PFSK-1 (cell line): ENCODE measurements at regions not wholly inside any gene's neighbourhood (a gene's known extent, or its start where the extent isn't known, plus 50 kb on each side); places are given as distances from the start of the nearest gene placed in this dataset.

Experiments used
- FOXP2 ChIP-seq: optimal IDR thresholded peaks from 2 replicates; pipeline ENCODE3; 2011; ENCODE audit warnings: borderline replicate concordance, control low read depth, inconsistent platforms; ENCODE audit not compliant: insufficient read depth; ENCODE audit errors: extremely low read length, extremely low read depth
- POLR2AphosphoS5 ChIP-seq: IDR thresholded peaks from 2 replicates; pipeline ENCODE4 v1.6.1; 2012; ENCODE audit warnings: low read depth, mild to moderate bottlenecking, control low read depth, low read length, moderate library complexity
- REST ChIP-seq, 2 experiments: IDR thresholded peaks; 2 replicates each; pipeline versions ENCODE4 v1.6.1 to v1.8.0; 2011 to 2012; ENCODE audit warnings: low read depth in 2 of 2, low read length in 2 of 2, control low read depth in 1 of 2, inconsistent platforms in 1 of 2, mild to moderate bottlenecking in 1 of 2, moderate library complexity in 1 of 2; ENCODE audit not compliant: insufficient read depth in 1 of 2
- SIN3A ChIP-seq: IDR thresholded peaks from 2 replicates; pipeline ENCODE4 v1.6.1; 2012; ENCODE audit warnings: mild to moderate bottlenecking, low read length, moderate library complexity, borderline replicate concordance; ENCODE audit not compliant: insufficient read depth
- TAF1 ChIP-seq: IDR thresholded peaks from 2 replicates; pipeline ENCODE4 v1.6.1; 2012; ENCODE audit warnings: low read length, control low read depth, borderline replicate concordance; ENCODE audit not compliant: insufficient read depth

DNA sequence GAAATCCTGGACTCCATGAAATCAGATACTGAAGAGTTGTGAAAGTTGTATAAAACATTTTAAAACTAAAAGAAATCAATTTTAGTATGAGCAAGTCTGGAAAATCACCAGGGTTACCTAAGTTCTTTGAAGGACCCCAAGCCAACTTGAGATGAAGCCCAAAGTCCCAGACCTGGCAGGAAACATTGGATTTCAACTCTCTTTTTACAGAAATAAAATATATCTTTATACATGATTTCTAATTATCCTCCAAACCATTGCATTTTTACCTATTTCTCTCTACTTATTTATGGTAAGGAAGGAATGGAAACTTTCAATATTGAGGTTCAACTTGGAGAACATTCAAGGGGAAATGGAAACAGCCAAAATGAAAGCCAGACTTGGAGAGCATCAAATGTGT is 390.6 kb upstream of the C9orf72 start:
- TF ChIP-seq REST (IDR thresholded peaks at IDR 0.05; ENCODE audit: insufficient read depth in 1 of 2, low read depth in 2 of 2, low read length in 2 of 2) (no peak), SIN3A (no peak)

DNA sequence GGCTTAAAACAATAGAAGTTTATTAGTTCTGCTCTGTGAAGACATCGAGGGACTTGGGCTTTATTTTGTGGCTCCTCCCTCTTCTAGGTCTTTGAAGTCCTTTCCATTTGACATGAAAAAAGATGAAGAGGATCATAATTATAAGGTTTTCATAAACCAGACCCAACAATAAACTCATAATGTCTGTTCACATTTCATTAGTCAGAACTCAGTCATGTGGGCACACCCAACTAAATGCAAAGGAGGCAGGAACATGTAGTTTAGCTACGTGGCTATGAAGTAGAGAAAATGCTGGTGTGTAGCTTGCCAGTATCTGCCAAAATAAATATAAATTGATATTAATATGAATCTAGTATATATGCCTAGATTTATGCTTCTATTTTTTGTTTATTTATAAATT is 393.9 kb upstream of the C9orf72 start:
- TF ChIP-seq FOXP2 (no peak), REST (IDR thresholded peaks at IDR 0.05; ENCODE audit: insufficient read depth in 1 of 2, low read depth in 2 of 2, low read length in 2 of 2) (no peak), POLR2AphosphoS5 (no peak), SIN3A (no peak), TAF1 (no peak)

GRCh38 chr9:27977931-27978330 is 404.6 kb upstream of the C9orf72 start:
- TF ChIP-seq SIN3A (no peak), TAF1 (no peak), REST (IDR thresholded peaks at IDR 0.05; ENCODE audit: insufficient read depth in 1 of 2, low read depth in 2 of 2, low read length in 2 of 2) (no peak), FOXP2 (no peak), POLR2AphosphoS5 (no peak)

- TF ChIP-seq REST (IDR thresholded peaks at IDR 0.05; ENCODE audit: insufficient read depth in 1 of 2, low read depth in 2 of 2, low read length in 2 of 2), result no peak
- TF ChIP-seq SIN3A, result no peak
- no peak for TF ChIP-seq FOXP2
- TF ChIP-seq POLR2AphosphoS5, result no peak
- no peak for TF ChIP-seq TAF1
Observed at GRCh38 chr9:27985714-27986113, 412.4 kb upstream of the C9orf72 start.

DNA sequence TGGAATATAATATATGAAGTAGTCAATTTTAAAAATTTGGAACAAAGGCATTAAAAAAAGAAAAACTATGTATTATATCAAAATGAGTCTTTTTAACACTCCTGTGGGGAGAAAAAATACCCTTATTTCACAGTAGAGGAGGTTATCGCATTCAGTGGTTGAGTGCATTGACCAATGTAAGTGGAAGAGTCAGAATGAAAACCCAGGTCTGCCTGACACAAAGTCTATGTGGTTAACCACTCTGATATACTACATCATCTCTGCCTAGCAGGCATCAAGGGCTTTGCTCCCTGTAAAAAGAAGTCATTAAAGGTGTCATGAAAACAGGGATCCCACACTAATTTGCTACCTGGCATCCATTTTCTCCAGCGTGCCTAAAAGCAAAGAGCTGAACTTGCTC is 417.2 kb upstream of the C9orf72 start:
- no peak for TF ChIP-seq SIN3A
- TF ChIP-seq POLR2AphosphoS5, result no peak
- TF ChIP-seq TAF1, result no peak
- TF ChIP-seq REST (IDR thresholded peaks at IDR 0.05; ENCODE audit: insufficient read depth in 1 of 2, low read depth in 2 of 2, low read length in 2 of 2), result no peak
- no peak for TF ChIP-seq FOXP2
